Pancreas (tissue), 10 donors: ENCODE measurements at regions not wholly inside any gene's neighbourhood (a gene's known extent, or its start where the extent isn't known, plus 50 kb on each side); places are given as distances from the start of the nearest gene placed in this dataset.
A peak's percentile ranks its signal among the peaks of the same experiment; 100 is the strongest.

ENCODE experiments used
- ATAC-seq, 4 donors: fragments of 200-7000 bp; cut with Tn5 transposase; one replicate each; pipeline versions ENCODE4 v1.8.0 to v1.9.1; 2020; ENCODE audit warnings: mild to moderate bottlenecking in 4 of 4, moderate library complexity in 4 of 4
- DNase-seq, 6 donors: peaks; one replicate each; pipeline ENCODE4 v3.0.0-alpha.2; 2020
- FAIRE-seq: peaks from 2 replicates; lab custom pipeline; 2012; peaks lifted over from hg19 to GRCh38; lab: Jason Lieb, UNC
- H3K27ac ChIP-seq, 4 donors: fragments of 200-600 bp; sonication (generic); 1 replicate in 3 of 4; 2 replicates in 1 of 4; pipeline versions ENCODE4 v1.5.0 to v1.8.0; 2020
- H3K27me3 ChIP-seq, 4 donors: fragments of 200-600 bp; one replicate each; pipeline ENCODE4 v1.8.0; 2021
- H3K36me3 ChIP-seq, 3 donors: fragments of 200-600 bp; sonication (generic) in 1 of 3; one replicate each; pipeline versions ENCODE4 v1.5.0 to v1.8.0; 2020 to 2021
- H3K4me1 ChIP-seq, 3 donors: fragments of 200-600 bp; one replicate each; pipeline ENCODE4 v1.8.0; 2021
- H3K4me3 ChIP-seq, 4 donors: fragments of 200-600 bp; sonication (generic) in 2 of 4; one replicate each; pipeline versions ENCODE4 v1.5.0 to v1.8.0; 2020 to 2021
- H3K9me3 ChIP-seq, 4 donors: fragments of 200-600 bp; one replicate each; pipeline ENCODE4 v1.8.0; 2021
- CTCF ChIP-seq, 4 donors: fragments of 200-600 bp; sonication (generic) in 3 of 4; IDR thresholded peaks; one replicate each; pipeline versions ENCODE4 v1.5.0 to v1.8.0; 2021; ENCODE audit warnings: antibody characterized with exemption in 4 of 4
- WGBS, 2 donors: extraction: QIAGEN DNeasy Blood & Tissue Kit; methylation state at CpG; one replicate each; pipeline ENCODE4 v1.1.7; 2013; 5-methylcytosine and 5-hydroxymethylcytosine counted together
- intact Hi-C, 3 donors: fragments of 100-400 bp; cut with DNase I; formaldehyde crosslinking; loops; one replicate each; pipeline versions ENCODE4 v1.11.1 to v1.14.2; 2022
- donor health status: healthy with polysubstance abuse.
- donor health status: DM: no; HTN: no; CAD: no; lungs with moderate emphysema.
- donor health status: DM: no; HTN: no; CAD: no.
- donor health status: control.
- donor health status: control.
- donor health status: Bipolar disorder and iron deficiency.
- donor health status: DM: yes; HTN: yes; CAD: no.
- donor health status: DM: no; HTN: no; CAD: no.
- donor health status: DM: no; HTN: no; CAD: no.
- donor health status: DM: yes; HTN: yes; CAD: no.

DNA sequence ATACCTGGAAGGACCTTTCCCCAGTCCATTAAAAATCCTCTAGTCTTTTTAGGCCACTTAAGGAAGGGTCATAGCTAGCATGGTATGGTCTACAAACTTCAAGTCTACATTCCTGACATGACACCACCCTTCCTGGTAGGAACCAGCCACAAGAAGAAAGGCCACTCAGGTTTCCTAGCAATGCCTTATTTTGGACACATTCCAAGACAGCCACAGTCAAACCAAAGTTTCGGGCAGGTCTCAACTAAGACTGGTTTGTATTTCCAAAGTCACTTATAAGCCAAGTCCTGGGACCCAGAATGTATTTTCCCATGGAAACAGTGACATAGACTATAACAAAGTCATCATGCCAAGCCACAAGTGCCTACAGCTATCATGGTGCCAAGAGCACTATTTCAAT lies 50.6 kb upstream of the SLC44A3 start:
- no peaks in the 10 kb centered on the region for H3K36me3 ChIP-seq
- no peak for TF ChIP-seq CTCF (IDR thresholded peaks at IDR 0.05)
- peaks cover 37 to 43% (median 41%) of the 10 kb centered on the region in 3 donors for H3K4me1 ChIP-seq
- WGBS, 2 donors, result 0% methylated on average over 1 of the region's 1 CpG
- H3K27ac ChIP-seq, result no peak overlapping the region
- DNase-seq (no peak), FAIRE-seq (no peak), ATAC-seq (no peak)
- no peaks in the 10 kb centered on the region for H3K9me3 ChIP-seq
- H3K27me3 ChIP-seq, result no peaks in the 10 kb centered on the region
- intact Hi-C loops, result no loop called here
- H3K4me3 ChIP-seq, result no peak overlapping the region

DNA sequence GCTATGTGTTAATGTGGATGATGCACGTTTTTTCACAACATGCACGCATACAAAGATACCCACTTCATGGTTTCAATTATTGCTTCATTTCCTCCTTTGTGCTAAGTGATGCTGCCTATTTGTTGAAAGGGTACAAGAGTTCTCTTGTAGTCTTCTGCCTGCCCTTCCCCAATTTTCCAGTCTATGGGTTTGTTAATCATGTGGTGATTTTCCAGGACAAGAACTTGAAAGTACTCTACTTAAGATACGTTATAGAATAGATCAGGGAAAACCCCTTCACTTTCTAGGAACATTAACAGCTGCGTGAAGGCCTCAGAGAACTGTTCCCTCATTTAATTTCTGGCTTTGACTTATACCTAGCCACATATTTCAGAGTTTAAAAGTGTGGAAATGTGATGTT lies 52.1 kb upstream of the SLC44A3 start:
- intact Hi-C loops, result no loop called here
- no peak for FAIRE-seq
- H3K27ac ChIP-seq, result no peak overlapping the region
- H3K9me3 ChIP-seq, result no peaks in the 10 kb centered on the region
- WGBS, 2 donors, result 87% methylated on average over 4 of the region's 4 CpGs
- DNase-seq, result no peak
- no peak for ATAC-seq
- no peaks in the 10 kb centered on the region for H3K36me3 ChIP-seq
- TF ChIP-seq CTCF (IDR thresholded peaks at IDR 0.05), result no peak
- H3K27me3 ChIP-seq, result no peaks in the 10 kb centered on the region
- H3K4me1 ChIP-seq, result peaks cover 22 to 29% (median 28%) of the 10 kb centered on the region in 3 donors
- no peak overlapping the region for H3K4me3 ChIP-seq

GRCh38 chr1:94765958-94766357 lies 54.2 kb upstream of the SLC44A3 start:
- WGBS, 2 donors, result 86 to 88% methylated on average over 3 of the region's 3 CpGs
- intact Hi-C loops, result no loop called here
- H3K27me3 ChIP-seq, result no peaks in the 10 kb centered on the region
- H3K4me1 ChIP-seq, result peaks cover 5 to 9% (median 9%) of the 10 kb centered on the region in 3 donors
- no peak overlapping the region for H3K27ac ChIP-seq
- FAIRE-seq, result no peak
- no peaks in the 10 kb centered on the region for H3K9me3 ChIP-seq
- no peak for TF ChIP-seq CTCF (IDR thresholded peaks at IDR 0.05)
- no peak for DNase-seq
- ATAC-seq, result no peak
- H3K36me3 ChIP-seq, result no peaks in the 10 kb centered on the region
- no peak overlapping the region for H3K4me3 ChIP-seq

DNA sequence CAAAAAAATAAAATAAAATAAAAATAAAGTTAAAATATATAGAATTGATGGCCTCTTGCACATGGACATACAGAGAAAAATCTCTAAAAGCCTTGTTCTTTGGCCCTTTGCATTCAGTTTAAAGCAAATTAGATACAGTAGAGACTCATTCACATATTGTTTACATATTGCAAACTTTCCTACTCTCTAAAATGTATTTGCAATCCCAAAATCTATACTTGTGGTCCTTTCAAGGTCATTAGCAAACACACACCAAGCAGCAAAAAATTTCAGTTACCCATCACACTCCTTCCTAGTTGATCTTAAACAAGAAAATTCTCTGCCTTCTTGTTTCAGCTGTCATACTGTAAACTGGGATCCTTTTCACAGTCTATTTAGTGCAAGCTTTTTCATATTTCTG lies 61.0 kb upstream of the SLC44A3 start:
- no peak for DNase-seq
- Histone ChIP-seq H3K27me3 (no peaks in the 10 kb centered on the region), H3K36me3 (no peaks in the 10 kb centered on the region), H3K4me3 (no peak overlapping the region), H3K27ac (no peak overlapping the region), H3K4me1 (peaks cover 10 to 34% (median 21%) of the 10 kb centered on the region in 3 donors), H3K9me3 (no peaks in the 10 kb centered on the region)
- ATAC-seq, result peak in 1 of 4 donors; percentile 33
- FAIRE-seq, result no peak
- intact Hi-C loops, result no loop called here
- no peak for TF ChIP-seq CTCF (IDR thresholded peaks at IDR 0.05)

DNA sequence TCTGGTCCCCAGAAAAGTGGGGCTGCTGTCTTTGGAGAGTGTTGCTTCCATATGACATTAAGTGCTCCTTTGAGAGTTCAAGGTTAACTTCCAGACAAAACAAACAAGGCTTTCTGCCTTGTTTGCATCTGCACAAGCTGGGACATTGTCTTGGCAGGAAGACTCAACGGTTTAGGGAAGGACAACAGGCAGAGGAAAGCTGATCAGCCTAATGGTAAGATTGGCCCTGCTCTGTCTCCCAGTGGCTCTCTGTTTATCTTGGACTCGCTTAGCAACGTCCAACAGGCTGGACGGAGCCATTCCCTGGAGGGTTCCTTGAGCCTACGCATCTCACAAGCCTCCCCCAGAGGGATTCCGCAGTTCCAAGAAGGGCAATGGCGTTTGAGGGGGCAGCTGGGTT lies 62.2 kb upstream of the SLC44A3 start:
- WGBS, 2 donors, result 47 to 50% methylated on average over 7 of the region's 7 CpGs
- DNase-seq (peak in 1 of 6 donors; percentile 29), FAIRE-seq (no peak), ATAC-seq (peak in 3 of 4 donors; percentile 59 to 75 (median 64))
- intact Hi-C loops, result no loop called here
- no peak overlapping the region for H3K4me3 ChIP-seq
- peak overlapping the region in 1 of 4 donors; percentile 39 for H3K27ac ChIP-seq
- H3K9me3 ChIP-seq, result no peaks in the 10 kb centered on the region
- peaks cover 20 to 46% (median 32%) of the 10 kb centered on the region in 3 donors for H3K4me1 ChIP-seq
- no peaks in the 10 kb centered on the region for H3K27me3 ChIP-seq
- no peaks in the 10 kb centered on the region for H3K36me3 ChIP-seq
- no peak for TF ChIP-seq CTCF (IDR thresholded peaks at IDR 0.05)
